ENCODE measurements at regions not wholly inside any gene's neighbourhood (a gene's known extent, or its start where the extent isn't known, plus 50 kb on each side); places are given as distances from the start of the nearest gene placed in this dataset.
A peak's percentile ranks its signal among the peaks of the same experiment; 100 is the strongest.

- Histone ChIP-seq H3K4me1 (replicated peaks in 1 of 2; ENCODE audit: control insufficient read depth in 2 of 2, insufficient read depth in 2 of 2, low read length in 2 of 2) (no peaks in the 10 kb centered on the region), H3K4me2 (ENCODE audit: insufficient read depth, low read length) (no peak overlapping the region), H3K27ac (ENCODE audit: extremely low read depth, low read depth, low read length) (no peak overlapping the region), H2AFZ (ENCODE audit: low read depth, low read length) (no peak overlapping the region), H3K9ac (ENCODE audit: insufficient read depth in 1 of 2, low read depth in 2 of 2, low read length in 2 of 2) (no peak overlapping the region), H3K9me3 (replicated peaks; ENCODE audit: control insufficient read depth, insufficient read depth, low read depth, low read length) (no peaks in the 10 kb centered on the region), H3K27me3 (ENCODE audit: control insufficient read depth in 2 of 2, insufficient read depth in 2 of 2, low read length in 2 of 2) (no peaks in the 10 kb centered on the region), H3K36me3 (ENCODE audit: control insufficient read depth, insufficient read depth, low read length) (no peaks in the 10 kb centered on the region), H3K9me1 (ENCODE audit: control insufficient read depth, insufficient read depth, low read length) (no peaks in the 10 kb centered on the region), H3K79me2 (ENCODE audit: control insufficient read depth, insufficient read depth, low read length) (no peaks in the 10 kb centered on the region), H3K4me3 (no peak overlapping the region), H4K20me1 (replicated peaks; ENCODE audit: control insufficient read depth, insufficient read depth, low read length) (no peaks in the 10 kb centered on the region)
- BruUV-seq (replicated peaks) = no TSS peak
- CTCF ChIA-PET (ENCODE audit: low intra/inter-chr PET ratio) = no interaction called here
- intact Hi-C loops (cut with micrococcal nuclease) = no loop called here
- FAIRE-seq (no peak), ATAC-seq (no peak), DNase-seq (ENCODE audit: extremely low read depth in 1 of 4, low spot score in 3 of 4) (no peak)
- 0% methylated on average over 6 of the region's 6 CpGs for WGBS (ENCODE audit: insufficient coverage, low coverage, missing lambda C conversion rate)
- in situ Hi-C loops (cut with MboI) = no loop called here
- TF ChIP-seq ZNF707 (CRISPR knock-in tag; conservative IDR thresholded peaks at IDR 0.05) = no peak
- TF ChIP-seq PHTF2 (CRISPR knock-in tag; IDR thresholded peaks at IDR 0.05) = no peak
- POLR2A ChIA-PET = no interaction called here
These were observed 969.2 kb upstream of the PRKX start for GRCh38 chrX:4682636-4683035.

DNA sequence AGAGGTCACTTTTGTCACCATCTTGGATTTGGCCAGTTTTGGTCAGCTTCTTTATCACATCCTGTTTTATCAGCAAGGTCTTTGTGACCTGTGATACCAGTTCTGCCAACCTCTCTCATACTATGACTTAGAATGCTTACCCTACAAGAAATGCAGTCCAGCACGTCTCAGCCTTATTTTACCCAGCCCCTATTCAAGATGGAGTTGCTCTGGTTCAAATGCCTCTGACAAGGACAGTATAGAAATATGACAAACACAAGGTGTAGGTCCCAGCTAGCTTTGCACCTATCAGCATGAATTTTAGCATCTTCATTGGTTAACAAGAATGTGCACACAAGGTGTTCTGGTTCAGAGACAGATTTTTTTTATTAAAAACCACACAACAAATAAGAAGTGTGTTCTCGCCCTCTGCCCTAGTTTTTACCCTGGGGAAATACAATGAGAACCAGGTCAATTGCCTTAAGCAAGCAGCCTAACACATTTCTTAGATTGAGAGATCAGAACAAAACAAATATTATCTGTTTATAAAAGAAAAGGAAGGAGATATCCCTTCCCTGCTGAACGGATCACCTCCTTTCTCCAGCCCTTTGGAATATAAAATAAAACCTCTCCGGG is 962.3 kb upstream of the PRKX start:
- no peak for ATAC-seq
- H3K9me1 ChIP-seq (ENCODE audit: control insufficient read depth, insufficient read depth, low read length) = no peaks in the 10 kb centered on the region
- intact Hi-C loops (cut with micrococcal nuclease) = no loop called here
- H3K9ac ChIP-seq (ENCODE audit: insufficient read depth in 1 of 2, low read depth in 2 of 2, low read length in 2 of 2) = no peak overlapping the region
- no peaks in the 10 kb centered on the region for H3K27me3 ChIP-seq (ENCODE audit: control insufficient read depth in 2 of 2, insufficient read depth in 2 of 2, low read length in 2 of 2)
- CTCF ChIA-PET (ENCODE audit: low intra/inter-chr PET ratio) = no interaction called here
- no peak overlapping the region for H3K4me2 ChIP-seq (ENCODE audit: insufficient read depth, low read length)
- H3K79me2 ChIP-seq (ENCODE audit: control insufficient read depth, insufficient read depth, low read length) = no peaks in the 10 kb centered on the region
- in situ Hi-C loops (cut with MboI) = no loop called here
- H3K4me1 ChIP-seq (replicated peaks in 1 of 2; ENCODE audit: control insufficient read depth in 2 of 2, insufficient read depth in 2 of 2, low read length in 2 of 2) = no peaks in the 10 kb centered on the region
- BruUV-seq (replicated peaks) = no TSS peak
- no peak for FAIRE-seq
- no peak overlapping the region for H3K27ac ChIP-seq (ENCODE audit: extremely low read depth, low read depth, low read length)
- no peak overlapping the region for H3K4me3 ChIP-seq
- no peak for DNase-seq (ENCODE audit: extremely low read depth in 1 of 4, low spot score in 3 of 4)
- H3K36me3 ChIP-seq (ENCODE audit: control insufficient read depth, insufficient read depth, low read length) = no peaks in the 10 kb centered on the region
- POLR2A ChIA-PET = no interaction called here
- H4K20me1 ChIP-seq (replicated peaks; ENCODE audit: control insufficient read depth, insufficient read depth, low read length) = no peaks in the 10 kb centered on the region
- no peak overlapping the region for H2AFZ ChIP-seq (ENCODE audit: low read depth, low read length)
- no peaks in the 10 kb centered on the region for H3K9me3 ChIP-seq (replicated peaks; ENCODE audit: control insufficient read depth, insufficient read depth, low read depth, low read length)
- WGBS (ENCODE audit: insufficient coverage, low coverage, missing lambda C conversion rate) = 0% methylated on average over 3 of the region's 4 CpGs
- no peak for TF ChIP-seq ZNF134 (CRISPR knock-in tag; conservative IDR thresholded peaks at IDR 0.05)
- no peak for TF ChIP-seq MBD2 (IDR thresholded peaks at IDR 0.05; ENCODE audit: borderline replicate concordance, low read depth)
- TF ChIP-seq TEAD2 (tag; IDR thresholded peaks at IDR 0.05) = peak; percentile 68
- TF ChIP-seq, protein P1, sequence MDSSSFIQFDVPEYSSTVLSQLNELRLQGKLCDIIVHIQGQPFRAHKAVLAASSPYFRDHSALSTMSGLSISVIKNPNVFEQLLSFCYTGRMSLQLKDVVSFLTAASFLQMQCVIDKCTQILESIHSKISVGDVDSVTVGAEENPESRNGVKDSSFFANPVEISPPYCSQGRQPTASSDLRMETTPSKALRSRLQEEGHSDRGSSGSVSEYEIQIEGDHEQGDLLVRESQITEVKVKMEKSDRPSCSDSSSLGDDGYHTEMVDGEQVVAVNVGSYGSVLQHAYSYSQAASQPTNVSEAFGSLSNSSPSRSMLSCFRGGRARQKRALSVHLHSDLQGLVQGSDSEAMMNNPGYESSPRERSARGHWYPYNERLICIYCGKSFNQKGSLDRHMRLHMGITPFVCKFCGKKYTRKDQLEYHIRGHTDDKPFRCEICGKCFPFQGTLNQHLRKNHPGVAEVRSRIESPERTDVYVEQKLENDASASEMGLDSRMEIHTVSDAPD (CRISPR knock-in tag; IDR thresholded peaks at IDR 0.05) = no peak
- no peak for TF ChIP-seq PTBP1 (IDR thresholded peaks at IDR 0.05; ENCODE audit: low read depth, low read length)
- TF ChIP-seq, protein P2, sequence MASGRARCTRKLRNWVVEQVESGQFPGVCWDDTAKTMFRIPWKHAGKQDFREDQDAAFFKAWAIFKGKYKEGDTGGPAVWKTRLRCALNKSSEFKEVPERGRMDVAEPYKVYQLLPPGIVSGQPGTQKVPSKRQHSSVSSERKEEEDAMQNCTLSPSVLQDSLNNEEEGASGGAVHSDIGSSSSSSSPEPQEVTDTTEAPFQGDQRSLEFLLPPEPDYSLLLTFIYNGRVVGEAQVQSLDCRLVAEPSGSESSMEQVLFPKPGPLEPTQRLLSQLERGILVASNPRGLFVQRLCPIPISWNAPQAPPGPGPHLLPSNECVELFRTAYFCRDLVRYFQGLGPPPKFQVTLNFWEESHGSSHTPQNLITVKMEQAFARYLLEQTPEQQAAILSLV (tag; IDR thresholded peaks at IDR 0.05) = peak; percentile 49; the same call in 1 of the 2 replicates
- TF ChIP-seq DMBX1 (CRISPR knock-in tag; IDR thresholded peaks at IDR 0.05; ENCODE audit: borderline replicate concordance) = peak; percentile 97
- no peak for TF ChIP-seq PHTF2 (CRISPR knock-in tag; IDR thresholded peaks at IDR 0.05)
- no peak for TF ChIP-seq ATF6 (CRISPR knock-in tag; IDR thresholded peaks at IDR 0.05)
